NCI-H524 treated with DMSO at 0.1 percent for 48 hours (cell line): ENCODE measurements at regions not wholly inside any gene's neighbourhood (a gene's known extent, or its start where the extent isn't known, plus 50 kb on each side); places are given as distances from the start of the nearest gene placed in this dataset.

Source experiments
- DNase-seq: peaks from one replicate; lab custom pipeline; 2025; lab: John Stamatoyannopoulos, UW

GRCh38 chr3:170752571-170753155 lies 117.3 kb downstream of the RPL22L1 start:
- no peak for DNase-seq

- no peak for DNase-seq
These were observed 118.1 kb downstream of the RPL22L1 start for GRCh38 chr3:170751899-170752293.

- DNase-seq = no peak
These were observed 118.7 kb downstream of the RPL22L1 start for GRCh38 chr3:170751083-170751898.

- DNase-seq = no peak
These were observed 119.5 kb downstream of the RPL22L1 start for GRCh38 chr3:170750478-170750830.

- DNase-seq = no peak
These were observed 120.1 kb downstream of the RPL22L1 start for GRCh38 chr3:170749765-170750477.

GRCh38 chr3:170749185-170749584 lies 120.8 kb downstream of the RPL22L1 start:
- no peak for DNase-seq

- no peak for DNase-seq
These were observed 123.6 kb downstream of the RPL22L1 start for GRCh38 chr3:170746175-170746942.

GRCh38 chr3:170745211-170745718 lies 124.7 kb downstream of the RPL22L1 start:
- no peak for DNase-seq

GRCh38 chr3:170741756-170742529 lies 128.1 kb downstream of the RPL22L1 start:
- DNase-seq = no peak

- DNase-seq = no peak
These were observed 129.0 kb downstream of the RPL22L1 start for GRCh38 chr3:170740726-170741591.

GRCh38 chr3:170740285-170740684 lies 129.7 kb downstream of the RPL22L1 start:
- DNase-seq = no peak

- DNase-seq = no peak
These were observed 130.6 kb downstream of the RPL22L1 start for GRCh38 chr3:170739410-170739809.

GRCh38 chr3:170738766-170739165 lies 131.2 kb downstream of the RPL22L1 start:
- no peak for DNase-seq

- DNase-seq = no peak
These were observed 132.4 kb downstream of the RPL22L1 start for GRCh38 chr3:170737498-170738162.

- DNase-seq = no peak
These were observed 134.2 kb downstream of the RPL22L1 start for GRCh38 chr3:170735821-170736220.

- DNase-seq = no peak
These were observed 135.3 kb downstream of the RPL22L1 start for GRCh38 chr3:170734735-170735065.

GRCh38 chr3:170734043-170734734 lies 135.8 kb downstream of the RPL22L1 start:
- no peak for DNase-seq

- DNase-seq = no peak
These were observed 137.2 kb downstream of the RPL22L1 start for GRCh38 chr3:170732660-170733245.

- no peak for DNase-seq
These were observed 138.7 kb downstream of the RPL22L1 start for GRCh38 chr3:170731281-170731680.
